Iris pigment epithelial cell (primary cell): ENCODE measurements at regions not wholly inside any gene's neighbourhood (a gene's known extent, or its start where the extent isn't known, plus 50 kb on each side); places are given as distances from the start of the nearest gene placed in this dataset.

Experiments
- DNase-seq: peaks from one replicate; pipeline ENCODE4 v3.0.0-alpha.2; 2011; ENCODE audit warnings: low read depth

DNA sequence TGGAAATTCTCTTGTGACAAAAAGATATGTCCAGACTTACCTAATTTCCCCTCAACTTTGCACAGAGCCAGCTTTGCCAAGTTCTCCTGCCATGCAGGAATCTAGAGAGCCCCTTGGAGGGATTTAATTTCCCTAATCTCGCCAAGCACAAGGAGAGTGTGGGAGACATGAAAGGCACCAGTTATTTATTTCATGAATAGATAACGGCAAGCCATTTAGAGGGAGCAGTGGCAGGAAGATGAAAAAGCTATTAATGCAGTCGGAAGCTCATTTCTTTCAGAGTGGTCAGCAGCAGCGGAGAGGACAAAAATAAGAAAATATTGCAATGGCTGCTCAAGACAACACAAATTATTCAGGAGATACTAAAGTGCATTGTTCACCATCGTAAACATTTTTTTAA, 150.9 kb upstream of the WSCD2 start:
- DNase-seq, result no peak

DNA sequence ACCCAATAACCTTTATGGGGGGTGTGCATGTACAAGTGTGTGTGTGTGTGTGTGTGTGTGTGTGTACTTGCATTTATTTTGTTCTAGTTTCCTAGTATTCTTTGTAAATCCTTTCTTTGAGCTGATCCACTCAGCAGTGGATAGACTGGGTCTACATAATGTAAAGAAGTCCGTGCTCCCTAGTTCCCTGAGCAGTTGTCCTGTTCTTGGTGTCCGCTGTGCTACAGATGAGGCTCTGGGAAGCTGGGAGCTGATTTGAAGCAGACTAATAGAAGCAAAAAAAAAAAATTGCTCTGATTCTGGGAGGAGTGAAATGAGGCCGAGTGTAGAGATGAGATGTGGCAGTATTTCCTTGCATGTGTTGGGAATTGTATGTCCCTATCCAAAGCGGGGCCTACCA, 150.4 kb upstream of the WSCD2 start:
- no peak for DNase-seq

DNA sequence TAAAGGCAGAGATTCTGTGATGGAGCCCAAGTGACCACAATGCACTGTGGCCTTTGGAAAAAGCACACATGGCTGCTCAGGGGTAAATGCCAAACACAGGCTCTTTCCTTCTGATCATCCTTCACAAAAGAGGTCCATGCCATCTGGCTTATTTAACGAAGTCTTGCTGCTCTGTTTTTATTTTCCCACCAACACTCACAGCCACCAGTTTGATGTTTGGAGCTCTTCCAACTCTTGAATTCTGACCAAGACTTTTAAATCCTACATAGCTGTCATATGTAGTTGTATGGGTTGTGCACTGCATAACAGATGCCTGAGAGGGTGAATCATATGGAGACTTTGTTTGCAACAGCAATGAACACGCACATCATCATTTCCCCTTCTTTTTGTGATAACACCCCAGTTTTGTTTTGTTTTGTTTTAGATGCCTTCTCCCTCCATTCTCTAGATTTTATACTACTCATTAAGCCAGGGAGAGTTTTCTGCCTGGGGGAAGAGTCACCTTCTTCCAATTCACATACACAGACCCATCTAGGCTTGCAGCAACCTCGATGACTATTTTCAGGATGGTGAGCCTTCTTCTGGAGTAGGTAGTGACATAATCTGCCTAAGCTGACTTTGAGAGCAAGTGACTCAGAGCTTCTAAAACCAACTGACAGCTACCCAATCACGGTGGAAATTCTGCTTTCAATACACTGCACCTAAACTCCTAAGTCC, 145.2 kb upstream of the WSCD2 start:
- peak; percentile 27 for DNase-seq

DNA sequence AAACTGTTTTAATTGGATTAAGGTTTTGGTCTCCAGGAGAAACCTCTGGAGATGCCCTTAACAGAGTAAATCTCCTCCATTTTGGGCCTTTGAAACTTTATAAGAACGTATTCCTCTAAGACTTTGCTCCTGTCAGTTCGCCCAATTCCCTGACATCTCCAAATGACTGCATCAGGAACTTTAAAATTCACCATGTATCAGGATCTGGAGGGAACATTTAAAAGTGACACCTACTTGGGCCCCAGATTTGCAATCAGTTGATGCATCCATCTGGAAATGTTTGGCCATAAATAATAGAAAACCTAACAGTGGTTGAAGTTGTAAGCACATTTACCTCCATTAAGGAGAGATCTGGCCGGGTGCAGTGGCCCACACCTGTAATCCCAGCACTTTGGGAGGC, 144.1 kb upstream of the WSCD2 start:
- DNase-seq, result no peak

DNA sequence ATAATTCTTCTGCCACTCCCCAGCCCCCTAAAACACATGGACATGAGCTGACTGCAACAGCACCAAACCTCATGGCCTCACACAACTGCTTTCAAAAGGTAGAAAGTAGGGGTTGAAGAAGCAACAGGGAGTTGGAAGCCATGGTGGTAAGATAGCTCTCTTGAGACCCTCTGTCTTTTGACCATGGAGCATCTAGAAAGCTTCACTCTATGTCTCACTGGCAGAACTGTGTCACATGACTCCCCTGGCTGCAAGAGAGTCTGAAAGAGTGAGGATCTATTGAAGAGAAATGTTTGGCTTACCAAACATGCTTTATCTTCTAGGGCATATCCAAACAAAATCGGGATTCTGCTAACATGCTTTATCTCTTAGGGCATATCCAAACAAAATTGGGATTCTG, 142.9 kb upstream of the WSCD2 start:
- no peak for DNase-seq

DNA sequence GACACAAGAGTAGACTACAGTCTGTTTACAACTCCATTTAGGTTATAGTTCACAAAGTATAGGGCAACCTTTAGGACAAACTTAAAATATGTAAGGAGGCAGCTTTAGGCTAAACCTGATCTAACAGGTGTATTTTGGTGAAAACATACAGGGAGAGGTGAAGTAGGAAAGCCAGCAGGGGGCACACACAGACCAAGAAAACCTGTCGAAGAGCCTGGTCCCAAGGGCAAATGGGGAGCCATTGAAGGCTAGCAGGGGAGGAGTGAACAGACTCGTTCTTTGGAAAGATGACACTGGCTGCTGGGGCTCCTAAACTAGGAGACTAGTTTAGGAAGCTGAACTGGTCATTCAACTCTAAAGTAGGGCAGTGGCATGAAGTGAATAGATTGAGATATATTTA, 138.8 kb upstream of the WSCD2 start:
- peak; percentile 20 for DNase-seq

DNA sequence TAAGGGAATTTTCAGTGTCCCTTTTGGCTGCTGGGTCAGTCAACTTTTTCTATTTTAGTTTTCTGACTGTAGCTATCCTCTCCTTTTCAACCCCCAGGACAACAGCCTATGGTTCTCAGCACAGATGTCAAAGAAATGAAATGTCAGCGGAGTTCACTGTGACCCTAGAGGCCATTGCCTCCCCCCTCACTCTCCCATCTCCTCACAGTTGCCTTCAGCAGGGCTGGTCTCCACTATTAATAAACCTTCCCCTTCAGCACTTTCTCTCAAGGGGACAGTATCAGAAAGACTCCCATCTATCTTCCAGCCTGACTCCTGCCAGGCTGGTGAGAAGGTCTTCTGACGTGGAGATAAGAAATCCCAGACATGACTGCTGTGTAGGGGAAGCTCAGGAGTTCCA, 137.1 kb upstream of the WSCD2 start:
- no peak for DNase-seq

DNA sequence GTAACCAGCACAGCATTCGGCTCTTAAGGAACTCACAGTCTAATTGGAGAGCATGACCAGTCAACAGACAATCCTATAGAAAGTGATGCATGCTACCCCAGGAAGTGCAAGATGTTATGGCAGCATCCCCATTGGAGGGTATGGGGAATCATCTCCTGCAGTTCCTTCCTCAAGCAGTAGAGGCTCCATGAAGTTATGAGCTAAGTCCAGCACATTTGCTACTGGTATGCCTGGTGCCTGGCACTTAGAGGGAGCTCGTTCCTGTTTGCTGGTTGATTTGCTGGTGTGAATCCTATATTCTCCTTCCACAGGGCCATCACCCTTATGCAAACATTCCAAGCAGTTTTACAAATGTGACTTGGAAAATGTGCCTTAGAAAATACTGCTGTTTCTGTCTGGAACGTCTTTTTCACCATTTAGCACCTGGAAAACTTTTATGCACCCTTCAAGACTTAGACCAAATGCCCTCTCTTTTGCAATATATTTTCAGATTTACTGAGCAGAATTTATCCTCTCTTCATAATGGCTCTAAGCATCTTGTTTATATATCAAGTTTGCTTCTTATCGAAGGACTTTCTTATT, 136.1 kb upstream of the WSCD2 start:
- DNase-seq, result peak; percentile 53

DNA sequence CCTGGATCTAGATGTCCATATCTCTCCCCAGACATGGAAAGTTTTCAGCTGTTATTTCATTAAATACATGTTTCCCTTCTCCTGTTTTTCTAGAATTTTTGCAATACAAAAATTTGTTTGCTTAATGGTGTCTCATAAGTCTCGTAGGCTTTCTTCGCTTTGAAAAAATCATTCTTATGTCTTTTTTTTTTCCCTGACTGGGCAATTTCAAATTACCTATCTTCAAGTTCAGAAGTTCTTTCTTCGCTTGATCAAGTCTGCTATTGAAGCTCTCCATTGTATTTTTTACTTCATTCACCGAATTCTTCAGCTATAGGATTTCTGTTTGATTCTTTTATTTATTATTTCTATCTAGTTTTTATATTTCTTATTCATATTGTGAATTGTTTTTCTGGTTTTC, 130.2 kb upstream of the WSCD2 start:
- no peak for DNase-seq

DNA sequence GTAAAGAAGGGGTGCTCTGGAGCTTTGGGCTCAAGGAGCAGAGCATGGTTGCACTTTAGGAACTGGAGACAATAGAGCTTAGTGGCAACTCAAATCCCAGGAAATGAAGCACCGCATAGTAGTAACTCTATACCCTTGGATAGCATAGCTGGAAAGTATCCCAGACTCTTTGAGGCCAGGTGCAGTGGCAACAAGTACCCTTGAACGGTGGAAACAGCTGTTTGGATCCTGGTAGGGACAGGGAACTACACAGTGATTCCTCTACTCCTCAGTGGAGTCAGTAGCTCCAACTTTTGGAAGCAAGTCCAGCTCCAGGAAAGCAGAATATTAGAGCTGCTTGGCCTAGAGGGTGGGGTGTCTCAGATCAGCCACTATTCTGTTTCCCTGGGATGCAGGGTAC, 129.0 kb upstream of the WSCD2 start:
- DNase-seq, result no peak

DNA sequence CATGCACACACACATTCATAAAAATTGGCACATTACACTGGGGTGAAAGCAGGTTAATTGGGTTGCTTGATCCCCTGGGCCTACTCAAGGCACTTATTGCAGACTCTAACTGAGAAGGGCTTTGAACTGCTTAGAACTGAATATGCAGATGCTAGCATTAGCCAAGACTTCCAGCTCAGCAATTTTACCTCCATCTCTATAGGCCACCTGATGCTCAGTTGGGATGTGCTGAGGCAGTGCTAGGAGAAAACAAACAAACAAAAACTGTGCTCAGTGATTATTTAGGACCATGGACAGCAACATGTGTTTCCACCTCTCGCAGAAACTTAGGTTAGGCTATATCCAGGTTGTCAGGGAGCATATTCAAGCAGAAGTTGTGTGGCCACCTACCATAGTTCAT, 124.8 kb upstream of the WSCD2 start:
- DNase-seq, result peak; percentile 3

DNA sequence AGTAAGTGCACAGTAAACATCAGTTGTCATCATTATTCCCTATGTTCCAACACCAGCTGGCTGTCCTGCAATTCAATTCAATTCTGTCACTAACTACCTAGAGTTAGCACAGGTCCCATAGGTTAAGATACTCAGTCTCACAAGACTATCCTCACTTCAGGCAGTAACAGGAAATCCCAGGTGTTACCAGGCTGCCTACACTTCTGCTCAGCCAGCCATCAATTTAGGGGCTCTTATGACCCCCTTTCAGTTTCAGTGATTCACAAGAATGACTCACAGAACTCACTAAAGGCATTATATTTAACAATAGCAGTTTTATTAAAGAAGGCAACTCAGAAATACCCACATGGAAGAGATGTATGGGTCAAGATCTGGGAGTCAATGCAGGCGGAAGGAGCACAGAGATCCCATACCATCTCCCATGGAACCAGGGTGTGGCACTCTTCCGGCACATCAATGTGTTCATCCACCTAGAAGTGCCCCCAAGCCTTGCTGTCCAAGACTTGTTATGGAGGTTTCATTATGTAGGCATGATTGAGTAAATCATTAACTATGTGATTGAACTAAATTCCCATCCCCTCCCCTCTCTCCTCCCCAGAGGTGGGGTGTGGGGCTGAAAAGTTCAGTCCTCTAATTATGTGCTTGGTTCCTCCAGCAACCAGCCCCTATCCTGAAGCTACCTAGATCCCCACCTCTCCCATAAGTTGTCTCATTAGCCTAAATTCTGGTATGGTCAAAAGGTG, 120.8 kb upstream of the WSCD2 start:
- DNase-seq, result no peak

DNA sequence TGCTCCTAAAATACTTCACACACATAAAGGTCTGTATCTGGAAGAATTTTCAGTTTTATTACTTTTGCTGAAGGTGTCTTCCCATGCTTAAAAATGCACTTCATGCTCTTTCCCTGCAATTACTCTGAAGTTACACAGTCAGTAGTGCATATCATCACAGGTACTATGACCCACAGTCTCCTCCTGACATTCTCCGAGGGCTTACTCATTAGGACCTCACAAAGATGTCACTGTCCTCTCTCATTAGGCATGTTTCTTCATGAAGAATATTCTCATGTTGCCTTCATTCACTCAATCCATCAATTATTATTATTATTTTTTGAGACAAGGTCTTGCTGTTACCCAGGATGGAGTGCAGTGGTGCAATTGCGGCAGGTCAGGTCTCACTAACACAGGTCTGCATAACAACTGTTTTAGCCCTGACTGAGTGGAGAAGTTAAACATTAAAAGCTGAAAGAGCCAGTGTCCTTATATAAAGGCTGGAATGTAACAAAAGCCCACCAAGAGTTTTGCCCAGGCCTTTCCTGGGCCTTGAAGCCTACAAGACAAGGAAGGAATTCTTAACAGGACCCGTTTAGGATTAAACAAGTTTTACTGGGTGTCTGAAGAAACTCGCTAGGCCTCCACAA, 119.5 kb upstream of the WSCD2 start:
- no peak for DNase-seq

DNA sequence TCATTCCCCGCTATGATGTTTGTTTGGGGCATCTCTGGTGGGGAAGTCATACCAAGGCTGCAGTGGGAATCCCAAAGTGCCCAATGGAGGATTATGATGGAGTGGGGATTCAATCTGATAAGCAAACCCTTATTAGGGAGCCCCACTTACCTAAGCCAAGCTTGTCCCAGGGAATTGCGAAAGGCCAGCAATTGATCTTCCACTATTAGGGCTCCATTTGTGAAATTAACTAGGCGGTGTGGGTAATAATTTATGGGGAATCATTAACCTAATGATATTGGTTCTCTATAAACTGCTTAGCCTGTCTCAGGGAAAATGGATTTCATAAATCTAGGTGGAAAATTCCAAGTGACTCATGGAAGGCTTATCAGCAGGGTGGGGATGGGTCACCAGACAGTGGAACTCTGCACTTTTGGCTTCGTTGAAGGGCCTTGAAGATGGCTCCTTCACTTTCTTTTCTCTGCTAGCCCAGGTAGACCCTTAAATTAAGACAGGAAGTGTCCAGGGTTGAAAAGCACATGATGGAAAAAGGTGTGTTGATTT, 113.0 kb upstream of the WSCD2 start:
- no peak for DNase-seq

DNA sequence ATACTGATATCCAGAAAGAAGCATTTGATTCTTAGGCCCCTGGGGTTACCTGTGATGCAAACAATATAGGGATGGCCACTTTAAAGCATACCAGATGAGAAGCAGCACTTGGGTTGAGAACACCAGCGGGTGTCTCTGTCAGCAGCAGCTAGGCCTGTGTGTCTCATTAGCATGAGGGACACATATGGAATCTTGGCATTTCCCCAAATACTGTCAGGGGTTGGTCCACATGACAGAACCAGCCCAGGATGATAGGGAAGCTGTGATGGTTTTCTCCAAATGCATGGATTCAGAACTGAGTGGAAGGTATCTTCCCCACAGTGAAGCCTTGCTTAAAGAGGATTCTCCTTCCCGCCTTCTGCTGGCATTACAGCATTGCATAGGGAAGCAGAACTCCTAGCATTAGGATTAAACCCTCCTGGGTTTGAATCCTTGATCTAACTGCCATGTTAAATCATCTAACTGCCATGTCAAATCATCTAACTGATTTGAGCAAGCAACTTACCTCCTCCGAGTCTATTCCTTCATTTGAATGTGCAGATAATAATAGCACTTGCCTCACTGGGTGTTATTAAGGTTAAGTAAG, 111.5 kb upstream of the WSCD2 start:
- DNase-seq, result no peak

DNA sequence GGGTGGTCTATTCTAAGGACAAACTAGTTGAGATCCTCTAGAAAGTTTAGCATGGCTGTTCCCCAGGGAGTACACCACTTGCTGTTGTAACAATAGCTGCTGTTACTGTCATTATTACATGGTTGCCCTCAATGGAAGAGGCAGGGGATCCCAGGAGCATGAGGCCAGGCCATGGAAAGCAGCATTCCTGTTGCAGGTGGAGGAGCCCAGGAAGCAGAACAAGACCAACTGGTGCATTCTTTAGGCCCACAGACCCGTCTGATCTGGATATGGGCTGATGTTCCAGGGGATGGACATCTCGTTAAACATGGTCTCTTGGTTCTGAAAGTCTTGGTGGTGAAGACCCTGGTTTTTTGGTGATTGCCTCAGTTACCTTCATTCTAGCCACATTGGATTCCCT, 109.2 kb upstream of the WSCD2 start:
- DNase-seq, result no peak

DNA sequence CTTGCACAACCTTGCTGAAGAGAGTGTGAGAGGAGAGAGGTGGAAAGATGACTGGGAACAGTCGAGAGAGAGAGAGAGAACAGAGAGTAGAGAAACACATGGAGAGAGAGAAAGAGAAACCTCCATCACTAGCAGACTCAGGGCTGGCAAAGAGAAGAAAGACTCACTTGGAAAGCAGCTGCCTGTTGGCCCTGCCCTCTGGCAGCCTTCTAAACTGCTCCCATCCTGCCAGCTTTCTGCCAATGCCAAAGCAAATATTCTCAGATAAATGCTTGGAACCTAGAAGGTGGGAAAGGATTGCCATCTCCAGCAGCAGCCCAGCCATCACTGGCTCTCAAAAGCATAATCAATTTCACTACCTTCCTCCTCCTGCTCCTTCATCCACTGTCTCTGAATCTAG, 107.9 kb upstream of the WSCD2 start:
- no peak for DNase-seq

DNA sequence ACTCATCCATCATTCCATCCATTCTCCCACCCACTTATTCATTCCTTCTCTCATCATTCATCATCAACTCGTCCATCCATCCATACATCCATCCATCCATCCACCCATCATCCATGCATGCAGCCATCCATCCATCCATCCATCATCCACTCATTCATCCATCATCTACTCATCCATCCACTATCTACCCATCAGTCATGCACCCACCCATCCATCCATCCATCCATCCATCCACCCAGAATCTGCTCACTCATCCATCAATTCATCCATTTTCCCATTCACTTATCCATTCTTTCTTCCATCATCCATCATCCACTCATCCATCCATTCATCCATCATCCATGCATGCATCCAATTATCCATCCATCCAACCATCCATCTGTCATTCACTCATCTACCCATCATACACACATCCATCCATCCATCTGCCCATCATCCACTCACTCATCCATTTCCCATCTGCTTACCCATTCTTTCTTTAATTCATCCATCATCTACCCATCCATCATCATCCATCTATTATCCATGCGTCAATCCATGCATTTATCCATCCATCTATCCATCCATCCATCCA, 107.1 kb upstream of the WSCD2 start:
- no peak for DNase-seq

DNA sequence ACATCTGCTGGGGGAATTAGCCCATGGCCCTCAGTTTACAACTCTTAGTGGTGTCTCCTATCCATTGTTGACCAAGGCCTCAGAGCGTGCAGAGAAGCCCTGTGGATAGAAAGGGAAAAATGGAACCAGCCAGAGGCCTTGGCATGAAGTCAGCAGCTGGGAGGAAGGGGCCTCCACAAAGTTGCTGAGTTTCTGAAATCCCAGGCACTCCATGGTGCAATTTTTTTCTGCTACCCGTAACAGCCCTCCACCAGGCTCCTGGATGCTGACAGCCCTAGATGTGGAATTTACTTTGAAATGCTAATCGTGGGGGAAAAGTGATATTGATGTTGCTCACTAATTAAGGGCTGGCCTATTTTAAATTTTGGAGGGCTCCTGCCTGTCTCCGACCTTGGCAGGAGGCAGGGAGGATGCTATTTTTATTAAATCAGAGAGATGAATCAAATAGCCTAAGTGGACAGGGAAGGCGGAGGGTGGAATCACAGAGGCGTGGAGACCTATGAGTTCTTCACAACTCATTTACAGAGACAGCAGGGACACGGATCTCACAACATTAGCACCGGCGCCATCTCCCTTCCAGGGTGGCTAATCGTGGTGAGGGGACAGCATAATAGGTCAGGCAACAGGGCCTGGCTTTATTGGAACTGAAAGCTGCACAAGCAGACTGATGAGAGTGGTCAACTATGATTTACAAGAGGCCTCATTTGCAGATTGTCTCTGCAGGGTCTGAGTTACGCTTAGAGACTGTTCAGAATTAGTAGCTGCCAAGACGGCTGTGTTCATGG, 99.8 kb upstream of the WSCD2 start:
- DNase-seq, result no peak

DNA sequence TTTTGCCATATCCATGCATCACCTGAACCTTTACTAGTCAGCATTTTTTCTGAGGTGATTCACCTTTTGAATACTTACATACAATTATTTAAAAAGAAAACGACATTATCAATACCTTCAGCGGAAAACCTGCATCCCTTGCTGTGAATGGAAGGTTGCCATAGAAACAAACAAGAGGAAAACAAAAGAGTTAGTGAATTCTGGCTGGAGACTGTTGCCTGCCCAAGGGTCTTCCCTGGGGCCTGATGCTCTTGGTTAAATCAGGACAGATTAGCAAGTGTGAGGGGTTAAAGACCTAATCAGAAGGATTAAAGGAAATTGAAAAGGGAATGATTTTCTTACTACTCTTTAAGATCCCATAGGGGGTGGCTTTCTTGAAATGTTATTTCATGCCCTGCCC, 96.0 kb upstream of the WSCD2 start:
- no peak for DNase-seq

DNA sequence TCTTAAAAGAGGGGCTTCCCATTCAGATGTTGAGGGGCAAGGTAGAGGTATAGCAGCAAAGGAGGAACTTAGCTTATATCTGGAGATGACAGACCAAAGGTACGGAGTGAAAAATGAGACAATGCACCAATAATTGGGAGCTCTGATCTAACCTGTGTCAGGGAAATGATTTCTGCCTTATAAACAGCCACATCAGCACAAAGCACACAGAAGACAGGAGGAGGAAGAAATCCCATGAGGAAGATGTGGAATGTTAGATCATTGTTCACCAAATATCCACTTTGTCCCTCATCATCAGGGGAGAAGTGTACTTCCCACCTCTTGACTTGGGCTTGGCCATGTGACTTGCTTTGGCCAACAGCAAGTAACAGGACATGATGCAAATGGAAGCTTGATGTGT, 93.7 kb upstream of the WSCD2 start:
- no peak for DNase-seq
